Kidney (tissue), 13 donors: ENCODE measurements at regions not wholly inside any gene's neighbourhood (a gene's known extent, or its start where the extent isn't known, plus 50 kb on each side); places are given as distances from the start of the nearest gene placed in this dataset.

Experiments
- DNase-seq, 5 donors: peaks; one replicate each; pipeline ENCODE4 v3.0.0-alpha.2; 2013 to 2020
- FAIRE-seq: peaks from 2 replicates; lab custom pipeline; 2012; peaks lifted over from hg19 to GRCh38; lab: Jason Lieb, UNC
- H3K27ac ChIP-seq, 2 donors: one replicate each; pipeline ENCODE4 v1.7.0; 2013; ENCODE audit warnings: low read depth in 2 of 2, low read length in 2 of 2, inconsistent platforms in 1 of 2
- H3K27me3 ChIP-seq: one replicate; pipeline ENCODE4 v1.7.1; 2013; ENCODE audit warnings: low read length, inconsistent platforms; ENCODE audit not compliant: control insufficient read depth, insufficient read depth
- H3K36me3 ChIP-seq, 3 donors: one replicate each; pipeline versions ENCODE4 v1.7.0 to v1.7.1; 2013; ENCODE audit warnings: low read length in 3 of 3, control low read depth in 1 of 3, inconsistent platforms in 1 of 3; ENCODE audit not compliant: insufficient read depth in 3 of 3, control insufficient read depth in 2 of 3
- H3K4me1 ChIP-seq, 3 donors: one replicate each; pipeline versions ENCODE4 v1.7.0 to v1.7.1; 2013; ENCODE audit warnings: low read length in 3 of 3, inconsistent platforms in 1 of 3, low read depth in 1 of 3; ENCODE audit not compliant: control insufficient read depth in 2 of 3, insufficient read depth in 2 of 3
- H3K4me3 ChIP-seq, 3 donors: one replicate each; pipeline versions ENCODE4 v1.7.0 to v1.8.1; 2013; ENCODE audit warnings: low read length in 3 of 3, control low read depth in 1 of 3, inconsistent platforms in 1 of 3
- H3K9ac ChIP-seq, 3 donors: one replicate each; pipeline versions ENCODE4 v1.7.0 to v1.7.1; 2013; ENCODE audit warnings: low read length in 3 of 3, control low read depth in 1 of 3, inconsistent platforms in 1 of 3
- H3K9me3 ChIP-seq, 3 donors: one replicate each; pipeline versions ENCODE4 v1.7.0 to v1.7.1; 2013; ENCODE audit warnings: low read length in 3 of 3, control low read depth in 1 of 3, inconsistent platforms in 1 of 3; ENCODE audit not compliant: control insufficient read depth in 2 of 3, insufficient read depth in 1 of 3
- intact Hi-C: fragments of 100-400 bp; cut with DNase I; formaldehyde crosslinking; loops from one replicate; pipeline ENCODE4 v1.11.1; 2022
- TF ChIP-seq, protein P1 (sequence below): IDR thresholded peaks from 3 replicates; pipeline ENCODE4 v1.5.1; 2012; ENCODE audit warnings: mild to moderate bottlenecking, moderate library complexity, borderline replicate concordance; ENCODE audit not compliant: insufficient read depth; ENCODE audit errors: extremely low read depth
- donor health status: control.
- donor health status: control.
- donor health status: control.
- donor health status: control.
- donor health status: control.
- donor health status: DM: yes; HTN: yes; CAD: no.
- donor health status: Normal renal cell carcinoma (clear cell type).

DNA sequence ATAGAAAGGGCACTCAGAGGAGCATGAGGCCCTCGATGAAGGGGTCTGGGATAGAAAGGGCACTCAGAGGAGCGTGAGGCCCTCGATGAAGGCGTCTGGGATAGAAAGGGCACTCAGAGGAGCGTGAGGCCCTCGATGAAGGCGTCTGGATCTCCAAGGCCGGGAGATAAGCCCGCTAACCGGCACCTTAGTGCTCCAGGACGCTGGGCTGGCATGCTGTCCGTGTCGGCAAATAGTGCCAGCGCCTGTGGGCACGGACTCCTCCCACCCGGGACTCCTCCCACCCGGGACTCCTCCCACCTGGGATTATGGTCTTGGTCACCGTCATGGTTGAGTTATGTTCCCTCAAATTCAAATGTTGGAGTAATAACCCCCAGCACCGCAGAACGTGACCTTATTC lies 725.3 kb downstream of the BRD1 start:
- H3K9ac ChIP-seq = no peak overlapping the region
- peak in 2 of 5 donors; percentile 31 to 57 for DNase-seq
- no peak for FAIRE-seq
- no peaks in the 10 kb centered on the region for H3K36me3 ChIP-seq
- intact Hi-C loops = no loop called here
- H3K4me3 ChIP-seq = no peak overlapping the region
- no peaks in the 10 kb centered on the region for H3K4me1 ChIP-seq
- peaks cover 0 to 1% (median 0%) of the 10 kb centered on the region in 3 donors for H3K9me3 ChIP-seq
- TF ChIP-seq, protein P1, sequence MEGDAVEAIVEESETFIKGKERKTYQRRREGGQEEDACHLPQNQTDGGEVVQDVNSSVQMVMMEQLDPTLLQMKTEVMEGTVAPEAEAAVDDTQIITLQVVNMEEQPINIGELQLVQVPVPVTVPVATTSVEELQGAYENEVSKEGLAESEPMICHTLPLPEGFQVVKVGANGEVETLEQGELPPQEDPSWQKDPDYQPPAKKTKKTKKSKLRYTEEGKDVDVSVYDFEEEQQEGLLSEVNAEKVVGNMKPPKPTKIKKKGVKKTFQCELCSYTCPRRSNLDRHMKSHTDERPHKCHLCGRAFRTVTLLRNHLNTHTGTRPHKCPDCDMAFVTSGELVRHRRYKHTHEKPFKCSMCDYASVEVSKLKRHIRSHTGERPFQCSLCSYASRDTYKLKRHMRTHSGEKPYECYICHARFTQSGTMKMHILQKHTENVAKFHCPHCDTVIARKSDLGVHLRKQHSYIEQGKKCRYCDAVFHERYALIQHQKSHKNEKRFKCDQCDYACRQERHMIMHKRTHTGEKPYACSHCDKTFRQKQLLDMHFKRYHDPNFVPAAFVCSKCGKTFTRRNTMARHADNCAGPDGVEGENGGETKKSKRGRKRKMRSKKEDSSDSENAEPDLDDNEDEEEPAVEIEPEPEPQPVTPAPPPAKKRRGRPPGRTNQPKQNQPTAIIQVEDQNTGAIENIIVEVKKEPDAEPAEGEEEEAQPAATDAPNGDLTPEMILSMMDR = no peak
- H3K27ac ChIP-seq = no peak overlapping the region
- peaks cover 2% of the 10 kb centered on the region for H3K27me3 ChIP-seq

DNA sequence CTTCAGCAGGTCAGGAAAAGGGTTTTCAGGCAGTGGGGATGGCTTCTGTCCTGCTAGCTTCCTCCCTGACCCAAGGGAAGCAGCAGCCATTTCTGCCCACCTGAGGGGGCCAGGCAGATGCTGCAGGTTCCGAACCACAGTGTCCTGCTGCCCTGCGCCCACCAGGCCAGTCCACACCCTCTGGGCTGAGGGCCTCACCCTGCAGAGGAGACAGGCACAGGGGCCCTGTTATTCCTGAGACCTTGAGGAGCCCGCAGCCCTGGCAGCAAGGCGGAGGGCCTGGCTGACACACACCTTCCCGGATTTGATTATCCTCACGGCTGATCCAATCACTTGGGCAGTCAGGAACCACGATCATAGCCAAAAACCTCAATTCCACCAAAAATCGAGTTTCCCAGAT lies 725.8 kb downstream of the BRD1 start:
- Histone ChIP-seq H3K4me1 (no peaks in the 10 kb centered on the region), H3K4me3 (no peak overlapping the region), H3K36me3 (no peaks in the 10 kb centered on the region), H3K27ac (no peak overlapping the region), H3K9ac (no peak overlapping the region), H3K9me3 (peaks cover 0 to 1% (median 0%) of the 10 kb centered on the region in 3 donors), H3K27me3 (peaks cover 2% of the 10 kb centered on the region)
- intact Hi-C loops = no loop called here
- FAIRE-seq (no peak), DNase-seq (peak in 2 of 5 donors; percentile 9 to 45)
- TF ChIP-seq, protein P1 = no peak

DNA sequence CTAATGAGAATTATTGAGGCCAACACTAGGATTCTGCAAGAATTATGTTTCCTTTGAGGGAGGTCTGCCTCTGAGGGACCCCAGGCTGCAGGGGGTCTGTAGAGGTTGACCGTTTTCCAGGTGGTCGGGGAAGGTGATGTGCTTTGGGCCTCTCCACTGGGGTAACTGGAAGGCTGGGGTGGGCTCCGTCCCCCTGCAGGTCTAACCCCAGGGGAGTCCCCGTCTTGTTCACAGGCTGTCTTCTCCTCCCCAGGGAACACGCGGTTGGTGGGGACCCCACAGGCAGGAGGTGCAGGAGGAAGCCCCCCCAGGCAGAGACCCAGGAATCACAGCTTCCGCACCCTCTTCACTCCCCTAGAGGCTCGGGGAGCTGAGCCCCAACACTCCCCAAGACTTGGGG lies 726.4 kb downstream of the BRD1 start:
- intact Hi-C loops = no loop called here
- no peaks in the 10 kb centered on the region for H3K36me3 ChIP-seq
- peaks cover 0 to 1% (median 0%) of the 10 kb centered on the region in 3 donors for H3K9me3 ChIP-seq
- no peak for FAIRE-seq
- no peak overlapping the region for H3K9ac ChIP-seq
- no peak overlapping the region for H3K27ac ChIP-seq
- DNase-seq = peak in 1 of 5 donors; percentile 20
- no peak overlapping the region for H3K4me3 ChIP-seq
- no peaks in the 10 kb centered on the region for H3K4me1 ChIP-seq
- peaks cover 2% of the 10 kb centered on the region for H3K27me3 ChIP-seq
- TF ChIP-seq, protein P1 = no peak

DNA sequence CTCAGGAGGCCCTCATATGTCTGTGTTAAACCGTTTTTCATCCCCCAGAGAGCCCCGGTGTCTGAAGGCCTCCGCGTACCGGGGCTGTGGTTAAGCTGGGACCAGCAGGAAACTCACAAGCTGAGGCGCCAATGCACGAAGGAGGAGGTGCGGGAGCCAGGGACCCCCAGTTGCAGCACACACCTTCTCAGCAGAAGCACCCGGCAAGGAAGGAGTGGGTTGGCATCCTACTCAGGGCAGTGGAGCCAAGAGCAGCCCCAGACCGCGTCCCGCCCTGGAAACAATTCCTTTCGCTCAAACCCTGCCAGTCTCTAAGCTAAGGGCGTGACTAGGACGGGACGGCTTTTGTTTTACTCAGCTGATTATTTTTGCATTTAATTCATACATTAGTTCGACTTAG lies 726.9 kb downstream of the BRD1 start:
- Histone ChIP-seq H3K27me3 (peaks cover 2% of the 10 kb centered on the region), H3K4me3 (no peak overlapping the region), H3K36me3 (no peaks in the 10 kb centered on the region), H3K9me3 (peaks cover 0 to 1% (median 0%) of the 10 kb centered on the region in 3 donors), H3K27ac (no peak overlapping the region), H3K9ac (no peak overlapping the region), H3K4me1 (no peaks in the 10 kb centered on the region)
- FAIRE-seq (no peak), DNase-seq (peak in 2 of 5 donors; percentile 19 to 37)
- intact Hi-C loops = no loop called here
- TF ChIP-seq, protein P1 = no peak
